ENCODE measurements at regions not wholly inside any gene's neighbourhood (a gene's known extent, or its start where the extent isn't known, plus 50 kb on each side); places are given as distances from the start of the nearest gene placed in this dataset.

DNA sequence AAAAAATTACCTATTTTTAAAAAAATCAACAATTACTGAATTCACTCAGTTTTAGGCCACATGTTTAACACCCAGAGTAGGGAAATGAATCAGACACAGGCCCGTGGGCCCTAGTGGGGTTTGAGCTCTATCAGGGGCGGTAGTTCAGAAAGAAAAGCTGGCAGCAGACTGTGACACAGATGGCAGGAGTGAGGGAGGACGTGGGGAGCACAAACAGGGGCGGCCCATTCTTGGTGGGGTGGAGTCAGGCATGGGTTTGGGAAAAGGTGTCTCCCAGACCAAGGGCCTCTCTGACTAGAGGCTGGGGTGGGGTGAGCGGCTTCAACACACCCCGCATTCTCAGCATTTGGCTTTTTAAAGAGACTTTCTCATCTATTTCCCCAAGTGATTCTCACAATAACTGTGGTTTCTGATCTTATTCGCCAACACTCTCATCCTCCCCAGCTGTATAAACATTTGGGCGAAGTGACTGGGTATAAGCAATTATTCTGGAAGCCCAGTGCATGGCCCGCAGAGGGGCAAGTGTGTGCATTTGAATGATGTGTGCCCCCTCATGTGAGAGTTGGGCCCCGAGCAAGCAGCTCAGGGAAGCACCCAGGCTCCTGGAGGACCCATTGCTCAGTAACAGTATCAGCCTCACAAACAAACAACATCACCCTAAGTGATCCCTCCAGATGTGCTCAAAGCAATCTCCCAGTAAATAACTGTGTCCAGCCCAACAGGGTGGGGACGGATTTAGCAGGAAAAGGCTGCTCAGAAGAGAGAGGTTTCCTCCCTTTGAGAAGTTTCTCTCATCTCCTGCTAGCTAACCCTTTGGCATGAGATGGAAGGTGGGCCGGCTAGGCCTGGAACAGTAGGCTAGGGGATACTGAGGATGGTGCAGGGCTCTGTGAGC, 437.6 kb upstream of the ZMIZ1 start:
- TF ChIP-seq, protein P1, sequence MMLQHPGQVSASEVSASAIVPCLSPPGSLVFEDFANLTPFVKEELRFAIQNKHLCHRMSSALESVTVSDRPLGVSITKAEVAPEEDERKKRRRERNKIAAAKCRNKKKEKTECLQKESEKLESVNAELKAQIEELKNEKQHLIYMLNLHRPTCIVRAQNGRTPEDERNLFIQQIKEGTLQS (IDR thresholded peaks at IDR 0.05) = no peak
- TF ChIP-seq, protein P2, sequence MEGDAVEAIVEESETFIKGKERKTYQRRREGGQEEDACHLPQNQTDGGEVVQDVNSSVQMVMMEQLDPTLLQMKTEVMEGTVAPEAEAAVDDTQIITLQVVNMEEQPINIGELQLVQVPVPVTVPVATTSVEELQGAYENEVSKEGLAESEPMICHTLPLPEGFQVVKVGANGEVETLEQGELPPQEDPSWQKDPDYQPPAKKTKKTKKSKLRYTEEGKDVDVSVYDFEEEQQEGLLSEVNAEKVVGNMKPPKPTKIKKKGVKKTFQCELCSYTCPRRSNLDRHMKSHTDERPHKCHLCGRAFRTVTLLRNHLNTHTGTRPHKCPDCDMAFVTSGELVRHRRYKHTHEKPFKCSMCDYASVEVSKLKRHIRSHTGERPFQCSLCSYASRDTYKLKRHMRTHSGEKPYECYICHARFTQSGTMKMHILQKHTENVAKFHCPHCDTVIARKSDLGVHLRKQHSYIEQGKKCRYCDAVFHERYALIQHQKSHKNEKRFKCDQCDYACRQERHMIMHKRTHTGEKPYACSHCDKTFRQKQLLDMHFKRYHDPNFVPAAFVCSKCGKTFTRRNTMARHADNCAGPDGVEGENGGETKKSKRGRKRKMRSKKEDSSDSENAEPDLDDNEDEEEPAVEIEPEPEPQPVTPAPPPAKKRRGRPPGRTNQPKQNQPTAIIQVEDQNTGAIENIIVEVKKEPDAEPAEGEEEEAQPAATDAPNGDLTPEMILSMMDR (IDR thresholded peaks at IDR 0.05 in 2 of 3, conservative IDR thresholded peaks at IDR 0.05 in 1 of 3; ENCODE audit: borderline replicate concordance in 1 of 3, insufficient read depth in 1 of 3, low read depth in 2 of 3, low read length in 2 of 3) = no peak
- TF ChIP-seq SP1 (IDR thresholded peaks at IDR 0.05; ENCODE audit: low read depth) = no peak
- no peak for TF ChIP-seq EZH2 (IDR thresholded peaks at IDR 0.05)
- no peak for TF ChIP-seq POLR2A (IDR thresholded peaks at IDR 0.05; ENCODE audit: borderline replicate concordance, extremely low read depth, insufficient read depth, insufficient read length)

Data from HCT116 (cell line).